C4-2B (cell line): ENCODE measurements at regions not wholly inside any gene's neighbourhood (a gene's known extent, or its start where the extent isn't known, plus 50 kb on each side); places are given as distances from the start of the nearest gene placed in this dataset.

ENCODE experiments used
- H3K27ac ChIP-seq: fragments of 450-650 bp; 2 replicates; pipeline ENCODE4 v1.5.1; 2017
- CTCF ChIP-seq: fragments of 450-650 bp; conservative IDR thresholded peaks from 2 replicates; pipeline ENCODE4 v1.5.1; 2017; ENCODE audit warnings: mild to moderate bottlenecking
- ZFX ChIP-seq: fragments of 450-650 bp; IDR thresholded peaks from 2 replicates; pipeline ENCODE4 v1.6.1; 2017

GRCh38 chr13:31031482-31031881 lies 99.0 kb downstream of the TEX26 start:
- TF ChIP-seq CTCF, result no peak
- TF ChIP-seq ZFX, result no peak
- no peak overlapping the region for H3K27ac ChIP-seq

- no peak overlapping the region for H3K27ac ChIP-seq
- no peak for TF ChIP-seq ZFX
- no peak for TF ChIP-seq CTCF
These were observed 96.6 kb downstream of the TEX26 start for GRCh38 chr13:31029102-31029501.

GRCh38 chr13:31027136-31027535 lies 94.7 kb downstream of the TEX26 start:
- TF ChIP-seq ZFX (no peak), CTCF (no peak)
- no peak overlapping the region for H3K27ac ChIP-seq
